Astrocyte (in vitro differentiated cells and primary cell): ENCODE measurements at regions not wholly inside any gene's neighbourhood (a gene's known extent, or its start where the extent isn't known, plus 50 kb on each side); places are given as distances from the start of the nearest gene placed in this dataset.

Experiments used
- CTCF ChIP-seq: IDR thresholded peaks from 2 replicates; pipeline ENCODE4 v1.5.1; 2011; ENCODE audit warnings: low read depth, mild to moderate bottlenecking, inconsistent platforms, low read length, moderate library complexity; ENCODE audit not compliant: insufficient read depth
- EZH2 ChIP-seq: IDR thresholded peaks from 2 replicates; pipeline ENCODE4 v1.6.1; 2012; ENCODE audit warnings: mild to moderate bottlenecking, low read length, inconsistent platforms; ENCODE audit not compliant: insufficient read depth

- no peak for TF ChIP-seq CTCF
- TF ChIP-seq EZH2, result no peak
Observed at GRCh38 chr11:91869686-91870085, 354.9 kb upstream of the FAT3 start.
